ENCODE measurements at regions not wholly inside any gene's neighbourhood (a gene's known extent, or its start where the extent isn't known, plus 50 kb on each side); places are given as distances from the start of the nearest gene placed in this dataset.

GRCh38 chr2:217710211-217710765, 292.5 kb downstream of the TNS1 start:
- peak overlapping the region; percentile 16 for H3K27ac Mint-ChIP-seq
- H3K4me1 Mint-ChIP-seq = peaks cover 62% of the 10 kb centered on the region
- H3K4me3 Mint-ChIP-seq = peak overlapping the region; percentile 5
- DNase-seq = no peak
- H3K9me3 Mint-ChIP-seq = no peaks in the 10 kb centered on the region
- no peaks in the 10 kb centered on the region for H3K36me3 Mint-ChIP-seq (ENCODE audit: low read depth)
- no peak for TF ChIP-seq CTCF (IDR thresholded peaks at IDR 0.05)
- peaks cover 4% of the 10 kb centered on the region for H3K27me3 Mint-ChIP-seq (ENCODE audit: low read depth, poor library complexity)

GRCh38 chr2:217709478-217710210, 293.2 kb downstream of the TNS1 start:
- Mint-ChIP-seq H3K4me1 (peaks cover 56% of the 10 kb centered on the region), H3K36me3 (ENCODE audit: low read depth) (no peaks in the 10 kb centered on the region), H3K27ac (no peak overlapping the region), H3K27me3 (ENCODE audit: low read depth, poor library complexity) (peaks cover 4% of the 10 kb centered on the region), H3K9me3 (no peaks in the 10 kb centered on the region), H3K4me3 (peak overlapping the region; percentile 5)
- DNase-seq = no peak
- no peak for TF ChIP-seq CTCF (IDR thresholded peaks at IDR 0.05)

GRCh38 chr2:217707131-217707611, 295.6 kb downstream of the TNS1 start:
- no peaks in the 10 kb centered on the region for H3K36me3 Mint-ChIP-seq (ENCODE audit: low read depth)
- H3K9me3 Mint-ChIP-seq = no peaks in the 10 kb centered on the region
- DNase-seq = no peak
- no peak for TF ChIP-seq CTCF (IDR thresholded peaks at IDR 0.05)
- no peak overlapping the region for H3K27ac Mint-ChIP-seq
- peaks cover 8% of the 10 kb centered on the region for H3K27me3 Mint-ChIP-seq (ENCODE audit: low read depth, poor library complexity)
- H3K4me3 Mint-ChIP-seq = no peak overlapping the region
- H3K4me1 Mint-ChIP-seq = peaks cover 41% of the 10 kb centered on the region

GRCh38 chr2:217706513-217706912, 296.3 kb downstream of the TNS1 start:
- no peak for DNase-seq
- no peak for TF ChIP-seq CTCF (IDR thresholded peaks at IDR 0.05)
- Mint-ChIP-seq H3K4me3 (no peak overlapping the region), H3K36me3 (ENCODE audit: low read depth) (no peaks in the 10 kb centered on the region), H3K27ac (no peak overlapping the region), H3K4me1 (peaks cover 41% of the 10 kb centered on the region), H3K9me3 (no peaks in the 10 kb centered on the region), H3K27me3 (ENCODE audit: low read depth, poor library complexity) (peaks cover 8% of the 10 kb centered on the region)

- H3K27ac Mint-ChIP-seq = no peak overlapping the region
These were observed 296.7 kb downstream of the TNS1 start for GRCh38 chr2:217706095-217706494.

More at GRCh38 chr2:217706095-217706494, 296.7 kb downstream of the TNS1 start:
- no peak for TF ChIP-seq CTCF (IDR thresholded peaks at IDR 0.05)
- no peaks in the 10 kb centered on the region for H3K9me3 Mint-ChIP-seq
- no peak for DNase-seq
- no peaks in the 10 kb centered on the region for H3K36me3 Mint-ChIP-seq (ENCODE audit: low read depth)
- no peak overlapping the region for H3K4me3 Mint-ChIP-seq
- peaks cover 39% of the 10 kb centered on the region for H3K4me1 Mint-ChIP-seq
- H3K27me3 Mint-ChIP-seq (ENCODE audit: low read depth, poor library complexity) = peaks cover 8% of the 10 kb centered on the region

Data from nephron progenitor cell (in vitro differentiated cells).